ENCODE measurements at regions not wholly inside any gene's neighbourhood (a gene's known extent, or its start where the extent isn't known, plus 50 kb on each side); places are given as distances from the start of the nearest gene placed in this dataset.

DNA sequence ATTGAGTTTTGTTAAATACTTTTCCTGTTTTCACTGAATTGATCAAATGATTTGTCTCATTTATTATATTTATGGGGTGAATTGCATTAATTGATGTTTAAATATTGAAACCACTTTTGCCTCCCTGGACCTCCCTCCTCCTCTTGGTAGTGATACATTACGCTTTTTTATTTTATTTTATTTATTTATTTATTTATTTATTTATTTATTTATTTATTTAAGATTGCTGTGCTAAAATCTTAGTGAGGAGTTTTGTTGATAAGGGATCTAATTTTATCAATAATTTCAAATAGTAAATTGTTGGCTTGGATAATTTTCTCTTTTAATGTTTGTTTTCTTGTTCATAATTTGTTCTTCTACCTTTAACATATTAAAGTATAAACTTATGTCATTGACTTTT, 1281.0 kb upstream of the NXPH2 start:
- no peak for DNase-seq

DNA sequence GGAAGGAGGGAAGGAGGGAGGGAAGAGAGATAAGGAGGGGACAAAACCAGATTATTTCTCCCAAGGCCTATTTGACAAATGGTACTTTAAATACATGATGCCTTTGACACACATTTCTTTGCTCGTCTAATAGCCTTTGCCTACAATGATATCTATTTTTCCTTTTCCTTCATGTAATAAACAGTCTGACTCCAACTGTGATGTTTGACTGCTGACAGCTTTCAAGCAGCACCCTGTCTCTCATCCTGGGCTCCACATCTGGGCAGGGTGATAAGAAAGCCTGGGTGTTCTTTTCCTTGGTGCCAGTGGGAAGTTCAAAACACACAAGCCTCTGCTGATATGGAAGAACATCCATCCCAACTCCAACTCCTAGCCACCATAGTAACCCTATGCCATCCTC, 1277.7 kb upstream of the NXPH2 start:
- DNase-seq: no peak

DNA sequence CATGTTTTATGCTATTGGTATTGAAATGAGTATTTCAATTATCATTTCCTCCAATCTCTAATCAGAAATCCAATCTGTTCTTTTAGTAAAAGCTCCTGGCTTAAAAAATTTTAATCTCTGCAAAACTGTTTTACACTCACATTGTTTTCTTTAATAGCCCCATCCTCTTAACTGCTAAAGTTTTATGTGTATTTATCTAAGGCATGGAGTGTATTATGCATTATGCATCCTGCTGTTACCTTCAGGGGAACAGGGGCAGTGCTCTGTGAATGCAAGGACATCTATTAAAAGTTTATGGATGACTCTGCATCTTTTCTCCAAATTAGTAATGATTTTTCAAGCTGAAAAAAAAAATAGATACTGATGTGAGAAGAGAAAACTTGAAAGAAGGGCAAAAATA, 1261.6 kb upstream of the NXPH2 start:
- DNase-seq: no peak

DNA sequence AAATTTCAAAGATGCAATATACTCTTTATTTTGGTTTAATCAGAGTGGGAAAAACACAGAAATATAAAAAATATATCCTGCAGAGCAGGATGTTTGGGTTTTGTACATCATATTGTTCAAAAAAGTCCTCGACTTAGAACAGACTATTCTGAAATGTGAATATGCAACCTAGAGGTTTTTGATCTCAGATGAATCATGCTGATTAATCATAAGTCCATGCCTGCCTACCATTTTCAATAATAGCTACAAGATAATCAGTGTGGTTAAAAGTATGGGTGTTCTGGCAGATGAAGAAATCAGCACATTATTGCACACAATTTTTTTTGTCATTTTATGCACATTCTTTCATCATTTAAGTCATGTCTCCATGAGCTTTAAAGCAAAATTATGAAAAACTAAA, 1261.0 kb upstream of the NXPH2 start:
- no peak for DNase-seq

DNA sequence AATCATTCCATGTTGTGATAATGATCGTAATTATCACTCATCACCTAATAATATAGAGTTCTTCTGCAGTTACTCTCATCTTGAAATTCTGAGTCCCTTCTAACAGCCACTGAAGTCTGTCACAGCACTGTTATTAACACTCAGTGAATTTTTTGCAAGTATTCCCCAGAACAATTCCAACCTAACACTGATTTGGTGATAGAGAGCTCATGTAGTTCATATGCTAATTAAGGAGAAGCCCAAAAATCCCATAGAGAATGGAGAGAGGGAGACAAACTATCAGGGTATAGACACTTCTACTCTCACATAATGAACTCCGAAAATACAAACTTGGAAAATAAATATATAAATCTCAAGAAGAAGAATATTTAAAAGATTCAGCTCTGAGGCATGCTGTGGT, 1253.4 kb upstream of the NXPH2 start:
- no peak for DNase-seq

DNA sequence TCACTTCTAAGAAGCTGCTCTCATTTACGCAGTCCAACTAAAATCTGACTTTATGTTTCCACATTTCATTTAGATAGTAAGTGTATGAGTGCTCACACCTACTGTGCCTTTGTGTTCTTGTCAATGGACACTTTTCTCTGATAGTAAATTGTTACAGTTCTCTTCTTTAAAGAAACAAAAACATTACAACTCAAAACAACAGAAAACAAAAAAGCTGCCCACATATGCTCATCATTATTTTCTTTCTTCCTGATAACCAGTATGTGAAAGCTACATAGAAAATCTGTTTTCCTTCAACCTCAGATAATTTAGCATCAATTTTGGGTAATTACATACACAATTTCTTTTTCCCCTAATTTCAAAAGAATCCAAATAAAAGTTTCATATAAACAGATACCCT, 1247.8 kb upstream of the NXPH2 start:
- no peak for DNase-seq

DNA sequence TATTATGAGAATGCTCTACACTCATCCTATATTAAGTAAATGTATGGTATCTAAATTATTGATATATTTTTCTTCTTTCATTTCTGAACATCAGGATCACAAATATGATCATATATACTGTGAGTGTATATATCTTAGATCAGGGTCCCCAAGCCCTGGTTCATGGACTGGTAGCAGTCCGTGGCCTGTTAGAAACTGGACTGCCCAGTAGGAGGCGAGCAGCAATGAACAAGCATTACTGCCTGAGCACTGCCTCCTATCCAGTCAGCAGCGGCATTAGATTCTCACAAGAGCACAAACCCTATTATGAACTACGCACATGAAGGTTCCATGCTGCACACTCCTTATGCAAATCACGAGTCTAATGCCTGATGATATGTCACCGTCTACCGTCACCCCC, 1247.1 kb upstream of the NXPH2 start:
- DNase-seq: no peak

DNA sequence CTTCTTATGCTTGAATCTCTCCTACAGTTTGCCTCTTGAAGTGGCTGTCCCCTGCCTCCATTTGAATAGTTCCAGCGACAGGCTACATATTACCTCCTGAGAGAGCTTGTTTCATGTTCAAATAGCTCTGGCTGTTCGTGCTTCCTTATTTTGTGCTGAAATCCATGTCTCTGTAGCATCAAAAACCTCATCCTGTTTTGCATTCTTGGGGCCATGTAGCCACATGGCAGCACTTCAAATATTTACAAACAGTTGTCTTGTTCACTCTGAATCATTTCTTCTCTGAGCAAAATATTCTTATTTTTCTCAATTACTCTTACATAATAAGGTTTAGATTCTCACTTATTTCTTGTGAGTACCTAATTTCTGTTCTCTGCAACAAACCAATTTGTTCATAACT, 1243.1 kb upstream of the NXPH2 start:
- DNase-seq: no peak

DNA sequence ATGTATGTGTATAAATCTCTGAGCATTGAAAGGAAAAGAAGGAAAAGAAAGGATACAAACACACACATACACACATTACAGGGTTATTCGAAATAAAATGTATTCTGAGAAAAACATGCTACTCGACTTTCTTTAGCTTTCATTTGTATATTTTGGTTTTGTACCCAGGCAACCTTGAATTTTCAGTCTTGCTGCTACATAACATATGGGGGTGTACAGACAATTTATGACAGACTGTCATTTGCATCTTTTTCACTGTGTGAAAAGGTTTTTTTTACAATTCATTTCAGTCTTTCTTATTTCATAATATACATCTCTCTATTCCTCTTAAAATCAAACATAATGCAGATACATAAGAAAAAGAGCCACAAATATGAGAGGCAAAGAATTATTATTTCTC, 1238.4 kb upstream of the NXPH2 start:
- no peak for DNase-seq

DNA sequence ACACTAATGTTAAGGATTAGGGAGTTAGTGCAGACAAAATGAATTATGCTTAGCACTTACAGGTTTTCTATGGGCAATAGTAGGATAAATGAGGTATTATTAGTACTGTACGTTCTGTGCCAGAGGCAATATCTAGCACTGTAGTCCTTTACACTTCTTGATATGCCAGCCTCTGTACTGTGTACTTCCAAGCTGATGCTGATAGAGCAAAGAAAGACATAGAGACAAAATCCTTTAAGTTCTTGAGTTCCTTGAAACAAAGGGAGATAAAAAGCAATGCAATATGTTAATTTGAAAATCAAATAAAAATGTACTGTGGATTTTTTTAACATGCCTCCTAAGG, 1234.0 kb upstream of the NXPH2 start:
- DNase-seq: no peak

DNA sequence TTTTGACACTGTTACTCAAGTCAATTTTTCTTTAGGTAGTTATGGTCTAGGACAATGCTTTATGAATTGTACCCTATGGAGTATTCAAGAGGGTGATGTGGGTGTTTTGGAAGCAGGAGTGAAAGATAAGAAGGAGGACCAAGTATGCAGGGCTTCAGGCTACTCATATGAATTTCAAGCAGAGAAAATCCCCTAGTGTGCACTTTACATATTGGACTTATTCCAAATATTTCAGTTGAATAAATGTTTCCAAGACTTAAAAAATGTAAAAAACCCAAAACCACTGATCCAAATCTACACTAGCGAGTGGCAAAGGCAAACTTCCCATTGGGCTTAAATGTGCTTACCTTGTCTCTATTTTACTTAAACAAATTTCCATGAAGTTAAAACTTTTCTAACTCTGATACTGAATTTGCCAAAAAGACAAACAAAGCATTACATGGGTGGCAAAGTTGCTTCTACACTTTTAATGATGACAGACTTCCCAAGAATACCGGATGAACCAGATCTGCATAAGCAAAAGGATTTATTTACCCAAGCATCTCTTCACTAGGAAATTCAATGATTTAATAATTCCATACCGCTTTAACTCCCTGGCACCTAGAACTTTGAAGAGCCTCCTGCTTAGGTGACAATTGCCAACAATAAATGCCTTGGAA, 1233.5 kb upstream of the NXPH2 start:
- no peak for DNase-seq

DNA sequence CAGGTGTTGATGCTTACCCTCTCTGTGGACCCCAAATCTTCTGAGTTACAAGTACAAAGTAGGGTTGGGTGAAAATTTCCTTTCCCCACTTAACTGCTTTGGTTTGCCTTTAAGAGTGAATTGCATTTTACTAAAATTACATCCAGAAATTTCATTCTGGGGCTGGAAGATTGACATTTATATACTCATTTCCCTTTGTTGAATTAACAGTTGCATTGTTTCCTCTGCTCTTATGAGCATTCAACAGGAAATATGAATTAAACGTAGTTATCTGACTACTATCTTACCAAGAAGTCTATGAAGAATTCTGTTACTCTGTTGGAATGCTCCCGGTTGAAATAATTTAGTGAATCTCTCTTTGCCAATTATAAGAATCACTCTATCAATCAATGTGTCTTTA, 1231.1 kb upstream of the NXPH2 start:
- no peak for DNase-seq

DNA sequence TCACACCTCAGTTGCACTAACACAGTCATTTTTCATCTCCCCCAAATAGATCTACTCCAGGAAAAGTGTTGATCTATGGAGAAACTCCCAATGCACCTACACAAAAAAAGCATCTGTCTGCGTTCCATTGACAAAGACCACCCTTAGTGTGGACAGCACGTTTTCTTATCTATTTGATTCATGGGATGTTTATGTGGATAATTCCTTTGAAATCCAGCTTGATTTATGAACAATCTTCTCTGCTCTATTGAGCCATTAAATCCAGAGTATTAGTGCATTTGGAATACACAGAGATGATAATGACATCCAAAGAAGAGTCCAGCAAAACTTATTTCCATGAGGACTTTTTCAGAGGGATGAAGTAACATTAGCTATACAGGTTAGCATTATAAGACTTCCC, 1221.9 kb upstream of the NXPH2 start:
- DNase-seq: no peak

DNA sequence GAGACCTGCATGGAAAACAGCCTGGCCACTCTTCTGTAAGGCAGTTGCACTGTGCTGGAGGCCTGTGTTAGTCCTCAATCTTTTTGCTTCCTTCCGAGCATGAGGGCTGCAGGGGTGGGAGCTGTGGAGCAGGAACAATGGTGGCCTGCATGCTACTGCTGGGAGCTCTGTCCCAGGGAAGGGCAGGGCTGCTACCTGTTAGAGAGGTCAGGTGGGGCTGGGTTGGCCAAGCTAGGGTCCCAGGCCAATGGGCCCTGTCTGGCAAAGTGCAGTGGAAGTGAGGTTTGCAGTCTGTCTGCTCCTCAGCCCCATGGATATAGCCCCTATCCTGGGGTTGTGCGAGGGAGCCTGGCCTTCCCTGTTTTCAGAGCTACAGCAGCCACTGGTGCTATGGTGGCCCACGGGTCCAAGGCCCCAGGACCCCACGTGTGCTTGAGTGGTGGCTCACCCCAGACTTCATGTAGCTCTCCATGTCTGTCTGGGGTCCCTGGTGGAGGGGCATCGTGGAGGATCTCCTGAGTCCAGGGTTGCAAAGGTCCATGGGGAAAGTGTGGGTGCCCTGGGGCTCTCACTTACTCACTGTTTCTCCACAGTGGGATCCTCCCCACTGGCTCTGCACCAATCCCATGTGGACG, 1212.6 kb upstream of the NXPH2 start:
- DNase-seq: no peak

DNA sequence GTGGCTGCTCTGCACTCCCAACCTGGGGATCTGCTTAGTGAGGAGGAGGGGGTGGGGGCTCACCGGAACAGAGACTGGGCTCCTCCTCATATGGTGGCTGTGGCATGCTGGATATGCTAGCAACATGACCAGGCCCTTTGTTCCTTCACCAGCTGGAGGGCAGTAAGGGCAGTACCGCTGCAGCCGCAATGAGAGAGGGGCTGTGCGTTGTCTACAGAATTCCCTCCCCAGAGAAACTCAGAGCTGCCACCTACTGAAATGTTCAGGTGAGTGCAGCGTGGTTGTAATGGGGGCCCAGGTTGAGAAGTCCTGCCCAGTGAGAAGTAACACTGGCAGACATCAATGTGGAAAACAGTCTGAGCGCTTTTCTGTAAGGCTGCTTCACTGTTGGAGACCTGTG, 1211.9 kb upstream of the NXPH2 start:
- DNase-seq: no peak

DNA sequence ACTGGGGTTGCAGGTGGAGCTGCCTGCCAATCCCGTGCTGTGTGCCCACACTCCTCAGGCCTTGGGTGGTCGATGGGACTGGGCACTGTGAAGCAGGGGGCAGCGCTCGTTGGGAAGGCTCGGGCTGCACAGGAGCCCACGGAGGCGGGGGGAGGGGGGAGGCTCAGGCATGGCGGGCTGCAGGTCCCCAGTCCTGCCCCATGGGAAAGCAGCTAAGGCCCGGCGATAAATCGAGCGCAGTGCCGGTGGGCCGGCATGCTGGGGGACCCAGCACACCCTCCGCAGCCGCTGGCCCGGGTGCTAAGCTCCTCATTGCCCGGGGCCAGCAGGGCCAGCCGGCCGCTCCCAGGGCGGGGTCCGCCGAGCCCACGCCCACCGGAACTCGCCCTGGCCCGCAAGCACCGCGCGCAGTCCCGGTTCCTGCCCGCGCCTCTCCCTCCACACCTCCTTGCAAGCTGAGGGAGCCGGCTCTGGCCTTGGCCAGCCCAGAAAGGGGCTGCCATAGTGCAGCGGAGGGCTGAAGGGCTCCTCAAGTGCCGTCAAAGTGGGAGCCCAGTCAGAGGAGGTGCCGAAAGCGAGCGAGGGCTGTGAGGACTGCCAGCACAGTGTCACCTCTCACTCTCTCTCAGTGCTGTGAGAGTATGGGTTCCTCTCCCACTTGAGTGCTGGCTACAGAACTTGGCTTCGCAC, 1210.6 kb upstream of the NXPH2 start:
- DNase-seq: no peak

DNA sequence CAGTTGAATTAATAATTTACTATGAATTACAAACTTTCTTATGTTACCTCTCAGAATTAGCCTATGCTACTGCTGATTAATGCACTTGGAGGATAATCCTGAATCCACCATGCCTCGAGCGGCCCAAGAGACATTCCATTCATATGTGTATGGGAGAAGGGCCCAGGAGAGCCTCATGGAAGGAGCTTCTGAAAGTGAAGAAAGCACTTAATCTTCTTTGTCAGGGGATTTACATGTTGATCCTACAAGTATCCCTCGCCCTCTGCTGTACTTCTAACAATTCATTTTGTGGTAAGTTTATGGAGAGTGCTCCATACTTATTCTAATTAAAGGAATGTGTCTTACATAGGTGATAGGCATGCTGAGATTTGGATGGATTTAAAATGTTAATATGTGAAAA, 1189.1 kb upstream of the NXPH2 start:
- no peak for DNase-seq

DNA sequence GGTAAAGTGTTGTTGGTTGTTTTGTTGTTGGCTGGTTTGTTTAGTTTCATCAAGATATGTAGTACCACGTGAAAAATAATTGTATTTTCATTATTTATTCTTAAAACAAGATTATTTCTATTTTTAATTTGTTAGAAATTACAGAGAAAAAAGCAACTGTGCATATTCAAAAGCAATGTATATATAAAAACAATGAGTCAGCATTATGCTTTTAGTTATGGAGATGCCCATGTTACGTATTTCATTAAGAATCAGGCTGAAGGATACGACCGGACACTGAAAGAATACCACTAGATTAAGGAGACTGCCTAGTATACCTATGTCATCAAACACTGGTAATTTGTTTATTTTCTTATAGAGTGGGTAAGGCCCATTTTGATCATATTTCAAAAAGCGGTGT, 1188.4 kb upstream of the NXPH2 start:
- DNase-seq: no peak

DNA sequence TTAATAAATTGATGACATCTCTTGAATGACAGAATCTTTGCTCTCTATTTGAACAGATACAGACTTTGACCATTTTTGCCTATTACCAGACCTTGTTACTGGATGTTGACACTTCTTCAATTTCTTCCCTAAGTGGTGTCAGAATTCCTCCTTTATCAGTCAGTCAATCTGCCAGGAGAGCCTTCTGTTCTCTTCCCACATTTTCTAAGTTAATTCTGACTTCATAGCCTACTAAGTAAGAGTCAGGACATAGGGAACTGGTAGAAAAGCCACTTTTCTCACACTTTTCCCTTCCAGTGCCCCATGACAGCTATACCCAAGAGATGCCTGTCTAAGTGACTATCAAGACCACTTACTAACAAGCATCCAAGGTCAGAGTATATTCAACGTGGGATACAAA, 1187.5 kb upstream of the NXPH2 start:
- no peak for DNase-seq

DNA sequence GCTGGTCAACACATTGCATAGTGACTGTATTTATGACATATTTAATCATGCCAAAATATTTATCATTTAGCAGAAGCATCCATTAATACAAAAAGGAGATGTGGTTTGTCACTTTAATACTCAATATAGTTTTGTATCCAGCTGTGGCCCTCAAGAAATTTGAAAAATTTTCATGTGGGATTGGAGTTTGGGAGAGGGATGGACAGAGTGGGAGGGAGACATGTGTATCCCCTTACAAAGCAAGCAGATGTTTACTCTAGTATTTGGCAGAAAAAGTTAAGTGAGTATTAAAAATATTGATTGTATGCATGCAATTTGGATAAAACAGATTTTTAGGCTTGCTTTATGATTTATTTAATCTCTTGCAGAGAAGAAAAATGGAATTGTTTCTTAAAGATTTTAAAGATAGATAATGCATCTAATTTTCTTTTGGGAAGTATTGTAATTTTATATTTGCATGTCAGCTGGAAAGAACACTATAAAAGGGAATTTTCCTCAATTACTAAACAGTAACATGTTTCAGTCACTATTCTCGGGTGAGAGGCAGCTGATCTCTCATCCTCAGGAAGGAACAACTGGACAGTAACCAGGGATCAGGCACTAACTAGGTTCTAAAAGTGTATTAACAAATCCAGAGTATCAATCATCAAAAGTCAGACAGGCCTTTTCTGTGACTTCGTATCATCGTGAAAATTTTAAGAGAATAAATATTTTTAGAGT, 1184.7 kb upstream of the NXPH2 start:
- no peak for DNase-seq

DNA sequence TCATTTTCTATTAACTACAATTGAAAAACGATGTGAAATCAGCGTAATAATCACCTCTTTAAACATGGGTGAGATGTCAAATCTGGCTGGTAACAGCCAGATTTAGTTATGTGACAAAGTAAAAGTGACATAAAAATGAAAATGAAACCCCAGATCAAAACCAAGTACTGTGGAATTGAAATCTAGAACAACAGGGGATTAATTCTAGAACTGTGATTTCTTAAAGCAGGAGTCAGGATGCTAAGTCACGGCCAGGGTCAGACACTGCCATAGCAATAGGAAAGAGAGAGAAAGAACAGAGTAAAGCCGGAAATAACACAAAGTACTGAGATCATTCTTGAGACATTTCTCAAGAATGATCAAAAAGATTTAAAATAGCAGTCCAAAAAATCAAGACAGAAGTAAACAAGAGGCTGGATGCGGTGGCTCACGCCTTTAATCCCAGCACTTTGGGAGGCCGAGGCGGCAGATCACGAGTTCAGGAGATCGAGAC, 1183.7 kb upstream of the NXPH2 start:
- DNase-seq: no peak

DNA sequence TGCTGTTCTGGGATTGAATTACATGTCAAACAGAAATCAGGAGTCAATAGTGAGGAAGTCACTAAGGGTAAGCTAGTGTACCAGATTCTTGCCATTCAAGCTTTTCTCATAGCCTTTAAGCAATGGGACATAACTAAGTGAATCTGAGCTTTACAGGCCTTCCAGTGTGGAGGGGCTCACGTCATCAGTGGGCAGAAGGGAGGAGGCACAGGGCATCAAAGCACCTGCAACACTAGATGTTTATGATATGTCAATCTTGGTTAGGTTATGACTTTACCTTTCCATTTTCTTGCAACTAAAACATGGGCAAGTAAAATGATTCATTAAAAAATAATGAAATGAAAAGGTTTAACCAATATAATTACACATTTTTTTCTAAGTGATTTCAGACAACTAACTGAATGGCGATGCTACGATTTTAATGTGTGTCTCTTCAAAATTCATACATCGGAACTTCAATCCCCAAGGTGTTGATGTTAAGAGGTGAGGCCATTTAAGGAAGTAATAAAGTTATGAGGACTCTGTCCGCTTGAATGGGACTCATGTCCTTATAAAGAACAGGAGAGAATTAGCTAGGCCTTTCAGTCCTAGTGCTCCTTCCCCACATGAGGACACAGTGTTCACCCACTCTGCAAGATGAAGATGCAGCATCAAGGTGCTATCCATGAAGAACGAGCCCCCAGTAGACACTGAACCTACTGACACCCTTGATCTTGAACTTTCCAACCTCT, 1169.2 kb upstream of the NXPH2 start:
- no peak for DNase-seq

DNA sequence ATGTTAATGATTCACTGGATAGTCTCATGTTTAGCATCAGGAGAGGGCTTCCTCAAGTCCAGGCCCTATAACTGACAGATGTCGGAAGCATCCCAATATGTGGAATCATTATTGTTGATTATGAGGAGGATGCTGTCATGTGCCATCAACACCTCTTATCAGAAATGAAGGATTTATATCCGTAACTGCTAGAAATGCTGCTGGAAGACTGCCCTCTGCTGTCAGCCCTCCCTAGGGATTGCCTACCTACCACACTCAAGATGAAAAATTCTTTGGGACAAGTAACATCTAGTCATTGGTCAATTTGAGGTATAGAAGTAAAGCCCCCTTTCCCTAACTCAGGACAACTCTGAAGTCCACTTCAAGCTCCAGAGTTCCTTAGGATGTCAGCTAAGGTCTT, 1166.5 kb upstream of the NXPH2 start:
- DNase-seq: no peak
